HG03521 (cell line): ENCODE measurements at regions not wholly inside any gene's neighbourhood (a gene's known extent, or its start where the extent isn't known, plus 50 kb on each side); places are given as distances from the start of the nearest gene placed in this dataset.
"Not testable (repeated sequence)": the region's sequence is repeated elsewhere in the genome, so short reads cannot be mapped to it uniquely, and the experiment has no call there.

Experiments
- ATAC-seq: cut with Tn5 transposase; IDR thresholded peaks from one replicate; pipeline ENCODE4 v1.9.1; 2021; ENCODE audit warnings: mild to moderate bottlenecking, moderate library complexity; ENCODE audit not compliant: unreplicated experiment

GRCh38 chr4:10388146-10388545, 69.1 kb downstream of the ZNF518B start:
- ATAC-seq, result not testable (repeated sequence)

GRCh38 chr4:10385994-10386394, 71.2 kb downstream of the ZNF518B start:
- ATAC-seq, result no peak

- ATAC-seq, result no peak
Observed at GRCh38 chr4:10384974-10385373, 72.3 kb downstream of the ZNF518B start.

DNA sequence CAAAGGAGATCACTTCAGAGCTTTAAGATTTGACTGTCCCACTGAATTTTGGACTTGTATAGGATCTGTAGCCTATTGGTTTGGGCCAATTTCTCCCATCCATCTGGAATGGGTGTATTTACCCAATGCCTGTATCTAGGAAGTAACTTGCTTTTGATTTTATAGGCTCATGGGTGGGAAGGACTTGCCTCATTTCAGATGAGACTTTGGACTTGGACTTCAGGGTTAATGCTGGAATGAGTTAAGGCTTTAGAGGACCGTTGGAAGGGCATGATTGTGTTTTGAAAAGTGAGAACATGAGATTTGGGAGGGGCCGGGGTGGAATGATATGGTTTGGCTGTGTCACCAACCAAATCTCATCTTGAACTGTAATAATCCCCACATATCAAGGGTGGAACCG, 73.8 kb downstream of the ZNF518B start:
- no peak for ATAC-seq

DNA sequence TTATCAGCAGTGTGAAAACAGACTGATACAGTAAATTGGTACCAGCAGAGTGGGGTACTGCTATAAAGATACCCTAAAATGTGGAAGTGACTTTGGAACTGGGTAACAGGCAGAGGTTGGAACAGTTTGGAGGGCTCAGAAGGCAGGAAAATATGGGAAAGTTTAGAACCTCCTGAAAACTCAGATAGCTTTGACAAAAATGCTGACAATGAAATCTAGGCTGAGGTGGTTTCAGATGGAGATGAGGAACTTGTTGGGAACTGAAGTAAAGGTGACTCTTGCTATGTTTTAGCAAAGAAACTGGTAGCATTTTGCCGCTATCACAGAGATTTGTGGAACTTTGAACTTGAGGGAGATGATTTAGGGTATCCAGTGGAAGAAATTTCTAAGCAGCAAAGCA, 75.1 kb downstream of the ZNF518B start:
- ATAC-seq, result not testable (repeated sequence)

- ATAC-seq, result no peak
Observed at GRCh38 chr4:10381146-10381545, 76.1 kb downstream of the ZNF518B start.

- ATAC-seq, result no peak
Observed at GRCh38 chr4:10380735-10381134, 76.5 kb downstream of the ZNF518B start.

- no peak for ATAC-seq
Observed at GRCh38 chr4:10371869-10372471, 85.3 kb downstream of the ZNF518B start.

DNA sequence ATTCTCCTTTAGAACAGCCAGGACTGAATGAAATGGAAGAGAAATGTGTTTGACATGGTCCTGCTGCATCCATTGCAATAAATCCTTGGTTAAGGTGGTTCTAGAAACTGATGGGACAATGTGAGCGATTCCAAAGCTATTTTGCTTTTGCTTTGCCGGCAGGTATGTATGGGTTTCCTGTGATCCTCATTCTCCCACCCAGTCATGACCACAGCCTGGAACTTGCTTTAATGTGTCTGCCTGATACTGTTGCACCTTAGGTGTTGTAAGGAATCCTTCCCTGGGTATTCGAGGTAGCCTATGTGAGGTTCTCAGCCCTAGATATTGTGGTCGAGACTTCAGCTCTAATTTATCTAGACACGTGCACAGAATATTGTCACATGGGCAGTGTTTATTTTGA, 86.1 kb downstream of the ZNF518B start:
- no peak for ATAC-seq

- no peak for ATAC-seq
Observed at GRCh38 chr4:10369517-10369916, 87.7 kb downstream of the ZNF518B start.

GRCh38 chr4:10366628-10367027, 90.6 kb downstream of the ZNF518B start:
- no peak for ATAC-seq

GRCh38 chr4:10364194-10364593, 93.0 kb downstream of the ZNF518B start:
- no peak for ATAC-seq

- no peak for ATAC-seq
Observed at GRCh38 chr4:10354746-10355145, 102.5 kb downstream of the ZNF518B start.

GRCh38 chr4:10354225-10354624, 103.0 kb downstream of the ZNF518B start:
- ATAC-seq, result no peak

DNA sequence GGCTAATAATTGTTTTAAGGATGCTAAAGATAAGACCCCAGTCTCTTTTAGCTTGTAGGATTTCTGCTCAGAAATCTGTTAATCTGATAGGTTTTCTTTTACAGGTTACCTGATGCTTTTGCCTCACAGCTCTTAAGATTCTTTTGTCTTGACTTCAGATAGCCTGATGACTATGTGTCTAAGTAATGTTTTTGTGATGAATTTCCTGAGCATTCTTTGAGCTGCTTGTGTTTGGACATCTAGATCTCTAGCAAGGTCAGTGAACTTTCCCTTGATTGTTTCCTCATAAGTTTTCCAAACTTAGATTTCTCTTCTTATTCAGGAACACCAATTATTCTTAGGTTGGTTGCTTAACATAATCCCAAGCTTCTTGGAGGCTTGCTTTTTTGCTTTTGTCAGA, 104.1 kb downstream of the ZNF518B start:
- ATAC-seq, result no peak

GRCh38 chr4:10348241-10348640, 109.0 kb downstream of the ZNF518B start:
- ATAC-seq, result no peak

DNA sequence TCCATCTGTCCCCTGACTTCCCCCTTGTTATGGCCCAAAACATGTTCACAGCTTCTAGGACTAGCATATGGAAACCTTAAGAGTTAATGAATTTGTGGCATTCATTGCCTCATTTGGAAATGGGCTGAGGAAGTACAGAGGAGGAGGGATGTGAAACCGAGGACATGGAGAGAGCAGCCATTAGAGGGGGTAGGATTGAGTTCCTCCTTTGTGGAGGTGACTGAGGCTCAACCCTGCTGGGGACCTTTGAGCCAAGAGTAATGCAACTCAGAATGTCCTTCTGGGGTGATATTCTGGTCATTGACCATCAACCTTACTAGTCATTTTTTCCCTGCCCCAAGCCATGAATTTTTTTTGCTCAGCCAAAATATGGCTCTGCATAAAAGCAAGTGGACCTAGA, 109.4 kb downstream of the ZNF518B start:
- ATAC-seq, result no peak

DNA sequence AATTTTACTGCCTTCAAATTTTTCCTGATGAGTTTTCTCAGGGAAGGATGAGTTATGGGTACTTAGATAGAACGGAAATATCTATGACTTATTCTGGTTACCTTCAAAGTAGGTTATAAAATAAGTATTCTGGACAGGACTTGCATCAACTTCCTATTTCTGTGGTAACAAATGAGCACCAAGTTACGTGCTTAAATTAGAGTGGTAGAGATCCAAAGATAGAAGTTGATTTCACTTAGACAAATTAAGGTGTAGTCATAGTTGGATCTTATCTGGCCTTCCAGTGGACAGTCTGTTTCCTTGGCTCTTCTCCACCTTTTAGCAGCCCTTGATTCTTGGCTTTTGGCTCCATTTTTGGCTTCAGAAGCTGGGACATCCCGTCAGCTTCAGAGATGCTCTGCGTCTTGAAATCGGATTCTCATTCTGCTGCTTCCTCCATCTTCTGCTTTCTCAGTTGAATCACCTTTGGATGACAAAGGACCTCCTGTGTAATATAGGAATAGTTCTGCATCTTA, 109.9 kb downstream of the ZNF518B start:
- ATAC-seq, result no peak

DNA sequence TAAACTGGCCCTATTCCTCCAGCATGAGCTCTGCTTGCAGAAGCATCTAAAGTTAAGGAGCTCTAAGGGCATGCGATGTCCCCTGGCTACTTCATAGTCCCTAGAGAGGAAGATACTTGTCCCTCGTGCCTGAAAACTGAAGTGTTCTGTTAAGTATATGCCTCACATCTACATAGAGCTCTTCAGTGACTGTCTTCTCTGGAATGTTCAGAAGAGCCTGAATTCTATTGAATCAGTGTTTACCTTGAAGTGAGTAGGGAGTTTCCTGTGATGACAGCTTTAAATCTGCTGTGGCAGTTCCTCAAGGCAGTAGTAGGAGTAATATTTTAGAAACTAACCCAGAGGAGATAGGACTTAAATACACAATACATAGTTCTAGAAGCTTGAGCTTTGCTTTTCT, 111.2 kb downstream of the ZNF518B start:
- no peak for ATAC-seq

GRCh38 chr4:10345381-10345784, 111.8 kb downstream of the ZNF518B start:
- ATAC-seq, result no peak

DNA sequence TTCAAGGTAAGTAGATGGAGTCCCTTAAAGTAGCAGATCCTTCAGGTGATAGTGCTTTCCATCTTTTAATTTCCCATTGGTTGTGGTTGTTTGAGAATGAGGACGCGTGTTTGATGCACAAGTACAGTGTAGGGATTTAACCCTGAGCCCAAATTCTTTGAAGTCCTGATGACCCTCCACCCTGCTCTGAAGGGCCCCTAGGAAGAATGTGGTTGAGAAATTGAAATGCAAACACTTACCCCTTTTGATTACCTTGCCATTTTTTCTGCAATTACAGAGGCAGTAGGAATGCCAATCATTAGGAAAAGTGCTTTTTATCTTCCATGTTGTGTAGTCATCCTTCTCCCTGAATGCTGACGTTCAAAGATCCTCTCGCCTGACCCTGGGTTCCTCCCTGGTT, 112.4 kb downstream of the ZNF518B start:
- no peak for ATAC-seq

DNA sequence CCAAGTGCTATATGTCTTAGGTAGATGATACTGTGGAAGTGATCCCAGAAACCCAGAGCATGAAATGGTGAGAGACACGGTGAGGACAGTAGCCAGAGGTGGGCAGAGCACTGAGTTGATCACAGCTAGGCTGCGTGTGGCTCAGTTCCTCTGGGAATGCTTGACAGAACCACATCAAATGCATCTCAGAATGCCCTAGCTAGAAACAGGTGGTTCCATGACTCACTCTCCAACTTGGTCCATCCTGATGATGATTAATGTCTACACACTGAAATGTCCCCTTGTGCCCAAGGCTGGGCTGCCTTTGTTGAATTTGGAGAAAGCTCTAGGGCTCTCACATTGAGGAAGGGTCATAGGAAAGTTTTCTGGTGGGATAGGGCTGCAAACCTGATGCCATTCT, 113.6 kb downstream of the ZNF518B start:
- no peak for ATAC-seq

DNA sequence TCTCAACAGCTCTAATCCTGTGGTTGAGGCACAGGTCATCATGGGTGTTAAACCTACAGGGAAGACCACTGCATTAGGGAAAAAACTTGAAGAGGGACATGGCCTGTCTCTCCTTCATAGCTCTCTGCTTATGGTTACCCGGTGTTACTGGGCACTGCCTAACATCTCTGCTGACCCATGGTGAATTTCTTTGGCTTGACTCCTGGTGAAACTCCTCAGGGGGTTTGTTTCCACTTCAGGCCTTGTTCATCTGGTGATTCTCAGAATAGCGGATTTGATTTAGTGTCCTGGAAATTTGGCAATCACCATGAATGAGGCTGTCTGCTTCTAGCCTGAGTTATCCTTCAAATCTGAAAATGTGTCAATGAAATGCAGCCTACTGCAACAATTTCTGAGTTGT, 114.4 kb downstream of the ZNF518B start:
- no peak for ATAC-seq
